ENCODE measurements at regions not wholly inside any gene's neighbourhood (a gene's known extent, or its start where the extent isn't known, plus 50 kb on each side); places are given as distances from the start of the nearest gene placed in this dataset.

DNA sequence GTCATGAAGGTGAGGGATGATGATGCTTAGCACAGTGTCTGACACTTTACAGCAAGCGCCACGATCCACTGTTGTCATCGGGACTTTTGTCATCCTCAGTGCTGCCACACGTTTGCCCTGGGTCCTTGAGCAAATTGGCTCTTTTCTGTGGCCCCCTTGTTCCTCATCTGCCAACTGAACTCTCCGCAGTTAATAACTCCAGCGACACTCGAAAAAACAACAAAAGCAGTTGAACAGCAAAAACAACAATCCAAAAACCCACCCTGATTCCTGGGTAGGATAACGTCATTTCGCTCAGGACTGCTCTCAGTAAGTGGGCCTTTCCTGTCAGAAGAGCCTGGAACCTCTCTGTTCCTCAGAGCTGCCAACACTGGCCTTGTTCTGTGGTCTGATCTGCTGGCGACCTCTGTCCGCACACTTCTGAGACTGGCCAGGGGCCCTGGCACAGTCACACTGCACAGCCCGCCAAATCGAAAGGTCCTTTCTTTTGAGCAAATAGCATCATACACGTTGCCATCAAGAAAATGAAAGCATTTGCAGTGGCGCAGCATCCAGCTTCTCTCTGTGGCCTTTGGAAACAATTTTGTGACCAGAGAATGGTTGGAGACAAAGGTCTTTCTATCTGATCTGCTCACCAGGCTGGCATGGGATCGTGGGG lies 79.9 kb upstream of the SYT13 start:
- DNase-seq (ENCODE audit: low read depth in 1 of 2, low spot score in 1 of 2) = no peak
- no peak for TF ChIP-seq CTCF (IDR thresholded peaks at IDR 0.05; ENCODE audit: low read depth, low read length)

GRCh38 chr11:45362636-45363035 lies 76.5 kb upstream of the SYT13 start:
- no peaks in the 10 kb centered on the region for H3K36me3 ChIP-seq
- H3K9me3 ChIP-seq (ENCODE audit: low read depth) = no peaks in the 10 kb centered on the region
- no peak for TF ChIP-seq CTCF (IDR thresholded peaks at IDR 0.05; ENCODE audit: low read depth, low read length)
- H3K27ac ChIP-seq = no peak overlapping the region
- H3K27me3 ChIP-seq = peaks cover 22% of the 10 kb centered on the region
- no peak overlapping the region for H3K4me3 ChIP-seq
- no peak for DNase-seq (ENCODE audit: low read depth in 1 of 2, low spot score in 1 of 2)
- H3K4me1 ChIP-seq (ENCODE audit: low read depth) = peaks cover 10% of the 10 kb centered on the region

More for the DNA sequence above, 79.9 kb upstream of the SYT13 start:
- H3K27ac ChIP-seq = peak overlapping the region; percentile 46
- no peaks in the 10 kb centered on the region for H3K9me3 ChIP-seq (ENCODE audit: low read depth)
- peaks cover 26% of the 10 kb centered on the region for H3K27me3 ChIP-seq
- peaks cover 10% of the 10 kb centered on the region for H3K4me1 ChIP-seq (ENCODE audit: low read depth)
- no peak overlapping the region for H3K4me3 ChIP-seq
- H3K36me3 ChIP-seq = no peaks in the 10 kb centered on the region

DNA sequence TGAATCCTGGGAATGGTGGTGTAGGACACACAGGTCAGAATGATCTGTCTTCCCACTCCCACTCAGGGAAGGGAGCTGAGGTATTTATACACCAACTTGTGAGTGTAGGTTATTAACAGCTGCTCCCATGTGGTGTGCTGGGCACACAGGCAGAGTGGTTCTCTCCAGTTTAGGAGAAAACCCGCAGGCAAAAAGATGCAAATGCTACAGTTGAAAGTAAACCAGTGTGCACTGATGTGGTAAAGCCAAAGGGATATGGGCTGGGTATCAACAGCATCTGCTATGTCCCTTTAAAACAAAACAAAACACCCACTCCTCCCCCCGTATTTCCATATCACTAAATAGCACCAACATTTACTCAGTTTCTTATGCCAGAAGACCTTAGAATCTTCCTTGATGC lies 75.4 kb upstream of the SYT13 start:
- Histone ChIP-seq H3K4me1 (ENCODE audit: low read depth) (peaks cover 3% of the 10 kb centered on the region), H3K36me3 (no peaks in the 10 kb centered on the region), H3K9me3 (ENCODE audit: low read depth) (no peaks in the 10 kb centered on the region), H3K27ac (no peak overlapping the region), H3K27me3 (peaks cover 28% of the 10 kb centered on the region), H3K4me3 (no peak overlapping the region)
- no peak for TF ChIP-seq CTCF (IDR thresholded peaks at IDR 0.05; ENCODE audit: low read depth, low read length)
- DNase-seq (ENCODE audit: low read depth in 1 of 2, low spot score in 1 of 2) = no peak

GRCh38 chr11:45355706-45356041 lies 69.5 kb upstream of the SYT13 start:
- H3K9me3 ChIP-seq (ENCODE audit: low read depth) = no peaks in the 10 kb centered on the region
- no peak for TF ChIP-seq CTCF (IDR thresholded peaks at IDR 0.05; ENCODE audit: low read depth, low read length)
- H3K36me3 ChIP-seq = no peaks in the 10 kb centered on the region
- peak overlapping the region; percentile 38 for H3K27ac ChIP-seq
- DNase-seq (ENCODE audit: low read depth in 1 of 2, low spot score in 1 of 2) = no peak
- no peaks in the 10 kb centered on the region for H3K4me1 ChIP-seq (ENCODE audit: low read depth)
- peak overlapping the region; percentile 95 for H3K4me3 ChIP-seq
- H3K27me3 ChIP-seq = peaks cover 13% of the 10 kb centered on the region

DNA sequence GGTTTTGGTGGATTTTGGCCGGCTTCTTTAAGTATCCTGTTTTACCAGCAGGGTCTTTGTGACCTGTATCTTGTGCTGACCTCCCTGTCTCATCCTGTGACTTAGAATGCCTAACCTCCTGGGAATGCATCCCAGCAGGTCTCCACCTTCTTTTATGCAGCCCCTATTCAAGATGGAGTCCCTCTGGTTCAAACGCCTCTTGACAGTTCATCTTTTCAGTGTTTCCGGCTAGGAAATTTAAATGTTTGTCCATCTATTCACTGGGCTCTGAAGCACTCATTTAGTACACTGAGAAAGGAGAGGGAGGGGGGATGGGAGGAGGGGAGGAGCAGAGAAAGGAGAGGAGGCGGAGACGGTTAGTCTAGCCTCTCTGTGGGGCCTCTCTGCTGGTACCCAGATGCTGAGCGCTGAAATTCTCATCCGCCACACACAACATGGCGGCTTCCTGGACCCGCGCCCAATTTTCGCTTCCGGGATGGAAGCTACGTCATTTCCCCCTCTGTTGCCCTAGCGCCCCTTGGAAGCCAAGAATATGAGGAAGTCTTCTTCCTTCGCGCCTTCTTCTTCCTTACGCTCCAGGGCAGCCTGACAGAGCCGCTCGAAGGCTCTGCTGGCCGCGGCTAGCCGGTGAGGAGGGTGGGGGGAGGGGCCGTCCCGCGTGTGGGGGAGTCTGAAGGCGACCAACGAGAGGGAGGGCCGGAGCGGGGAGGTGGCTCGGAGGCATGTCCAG lies 69.0 kb upstream of the SYT13 start:
- H3K4me3 ChIP-seq = peak overlapping the region; percentile 95
- peak; percentile 86 to 89 for DNase-seq (ENCODE audit: low read depth in 1 of 2, low spot score in 1 of 2)
- no peaks in the 10 kb centered on the region for H3K36me3 ChIP-seq
- H3K27ac ChIP-seq = peak overlapping the region; percentile 38
- TF ChIP-seq CTCF (IDR thresholded peaks at IDR 0.05; ENCODE audit: low read depth, low read length) = no peak
- no peaks in the 10 kb centered on the region for H3K9me3 ChIP-seq (ENCODE audit: low read depth)
- H3K4me1 ChIP-seq (ENCODE audit: low read depth) = no peaks in the 10 kb centered on the region
- peaks cover 9% of the 10 kb centered on the region for H3K27me3 ChIP-seq
